Mucosa of gallbladder (tissue), 1 donor: ENCODE measurements at regions not wholly inside any gene's neighbourhood (a gene's known extent, or its start where the extent isn't known, plus 50 kb on each side); places are given as distances from the start of the nearest gene placed in this dataset.
"Not testable (repeated sequence)": the region's sequence is repeated elsewhere in the genome, so short reads cannot be mapped to it uniquely, and the experiment has no call there.

ENCODE experiments used
- DNase-seq: peaks from one replicate; pipeline ENCODE4 v3.0.0-alpha.2; 2020; ENCODE audit warnings: low spot score
- donor health status: DM: no; HTN: no; CAD: no.

DNA sequence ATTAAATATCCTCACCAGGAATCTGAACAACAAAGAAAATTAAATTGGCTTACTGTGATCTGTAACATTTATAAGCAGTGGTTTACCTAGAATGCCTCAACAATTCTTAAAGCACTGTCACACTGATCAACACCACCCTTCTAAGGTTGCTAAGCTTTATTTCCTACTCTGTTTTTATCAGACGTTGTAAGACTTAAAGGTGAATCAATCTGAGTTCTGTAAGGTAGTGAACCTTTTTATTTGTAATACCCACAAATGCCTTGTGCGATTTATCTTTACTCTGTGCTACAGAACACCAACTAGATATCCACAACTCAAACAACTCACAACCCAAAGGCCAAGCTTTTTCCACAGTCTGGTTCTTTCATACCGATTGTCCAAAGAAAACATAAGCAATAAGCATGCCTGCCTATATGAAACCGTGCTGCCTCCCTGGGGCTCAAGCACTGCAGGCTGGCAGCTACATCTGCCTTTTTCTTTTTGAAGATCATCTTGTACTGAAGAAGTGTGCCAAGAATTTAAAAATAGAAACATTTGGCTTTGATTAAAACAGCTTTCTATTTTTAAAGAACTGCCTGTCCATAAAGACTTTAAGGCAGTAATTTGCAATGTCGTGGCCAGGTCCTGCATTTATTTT is 490.7 kb downstream of the NUP35 start:
- DNase-seq = no peak

DNA sequence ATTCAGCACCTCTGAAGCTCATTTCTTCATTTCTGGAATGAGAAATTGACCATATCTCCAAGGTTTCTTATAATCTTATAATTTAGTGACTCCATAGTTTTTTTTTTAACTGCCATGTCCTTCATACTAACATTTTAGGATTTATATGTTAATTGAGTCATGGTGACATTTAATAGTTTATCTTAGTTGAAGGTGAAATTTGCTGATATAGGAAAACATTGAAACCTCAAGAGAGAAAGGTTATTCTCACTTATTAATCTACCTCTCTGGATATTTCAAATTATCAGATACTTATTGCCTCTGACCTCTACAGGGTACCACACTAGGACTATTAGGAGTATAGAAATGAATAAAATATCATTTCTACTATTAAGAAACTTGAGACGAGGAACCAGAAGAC is 499.0 kb downstream of the NUP35 start:
- no peak for DNase-seq

DNA sequence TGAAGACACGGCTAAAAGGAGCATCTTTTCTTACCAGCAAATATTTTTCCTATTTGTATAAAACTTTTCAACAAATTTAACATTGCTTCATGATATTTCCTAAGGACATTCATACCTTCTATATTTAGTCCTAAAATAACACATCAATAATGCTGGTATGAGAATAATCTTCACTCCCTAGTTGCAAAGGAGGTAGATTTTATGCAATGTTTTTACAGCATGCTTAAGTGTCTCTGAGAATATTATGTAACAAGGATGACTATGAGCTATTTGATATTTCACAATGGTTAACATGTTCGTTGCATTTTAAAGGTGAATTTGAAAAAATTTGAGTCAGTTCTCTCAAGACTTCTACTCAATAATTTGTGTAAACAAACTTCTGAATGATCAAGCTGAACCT is 506.7 kb downstream of the NUP35 start:
- no peak for DNase-seq

DNA sequence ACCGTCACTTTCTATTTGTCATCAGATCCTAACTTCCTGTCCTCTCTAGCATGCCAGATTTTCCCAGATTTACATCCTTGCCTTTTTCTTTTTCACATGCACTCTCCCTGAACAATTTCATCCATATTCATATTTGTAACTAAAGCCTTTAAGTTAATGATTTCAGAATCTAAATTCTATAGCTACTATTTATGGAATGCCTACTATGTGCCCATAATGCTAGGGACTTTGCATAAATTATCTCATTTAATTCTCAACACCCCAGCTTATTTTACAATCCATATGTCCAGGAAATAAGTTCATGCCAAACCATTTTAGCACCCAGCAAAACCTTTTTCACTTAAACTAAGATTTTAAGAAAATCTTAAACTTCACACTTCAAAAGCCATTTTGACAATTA is 531.9 kb downstream of the NUP35 start:
- no peak for DNase-seq

DNA sequence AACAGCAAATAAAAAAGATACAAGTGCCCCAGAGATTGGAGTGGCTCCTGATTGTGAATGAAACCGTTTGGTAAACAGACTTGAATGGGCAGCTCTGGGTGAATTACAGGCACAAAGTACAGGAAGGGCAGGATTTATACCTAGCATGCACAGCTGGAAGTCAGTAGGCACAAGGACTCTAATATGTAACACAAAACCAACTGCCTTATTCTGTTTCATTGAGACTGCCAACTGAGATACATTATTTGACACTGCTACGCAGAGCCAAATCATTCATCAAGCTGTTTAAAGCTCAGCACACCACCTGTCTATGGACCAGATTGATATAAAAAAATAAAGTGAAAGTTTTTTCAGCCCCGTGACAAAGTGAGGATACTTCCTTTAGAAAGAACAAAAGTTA is 541.2 kb downstream of the NUP35 start:
- DNase-seq = no peak

DNA sequence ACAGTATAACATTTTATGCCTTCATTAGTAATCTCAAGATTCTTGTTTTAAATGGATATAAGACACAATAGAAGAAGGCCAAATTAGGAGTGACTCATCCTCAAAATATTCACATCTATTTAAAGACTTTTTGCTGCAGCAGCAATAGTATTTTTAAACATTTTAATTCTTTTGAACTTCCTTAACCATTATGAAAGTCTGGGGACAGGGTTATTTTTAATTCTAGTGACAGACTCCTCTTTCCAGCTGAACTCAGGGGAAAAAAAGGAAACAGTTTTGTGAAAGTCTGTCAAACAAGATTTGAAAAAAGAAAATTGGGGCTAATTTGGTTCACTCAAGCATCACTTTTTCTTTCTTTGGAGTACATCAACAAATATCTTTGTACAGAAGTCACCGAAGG is 541.8 kb downstream of the NUP35 start:
- DNase-seq = no peak

DNA sequence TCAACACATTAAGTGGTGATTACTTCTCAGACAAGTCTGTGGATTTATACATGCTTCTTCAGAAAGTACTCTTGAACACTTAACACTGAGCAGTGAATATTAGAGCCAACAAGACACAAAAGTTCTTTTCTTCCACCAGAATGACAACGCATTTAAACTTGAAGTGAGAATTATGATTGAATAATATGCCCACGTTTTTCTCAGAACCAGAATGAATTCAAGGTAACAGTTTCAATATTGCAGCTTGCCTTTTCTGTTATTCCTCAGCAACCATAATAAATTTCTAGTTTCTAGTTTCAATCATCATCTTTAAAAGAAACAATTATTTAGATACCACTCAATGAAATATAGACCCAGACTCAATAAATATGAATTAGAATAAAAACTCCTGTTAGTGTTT is 547.0 kb downstream of the NUP35 start:
- DNase-seq = no peak

DNA sequence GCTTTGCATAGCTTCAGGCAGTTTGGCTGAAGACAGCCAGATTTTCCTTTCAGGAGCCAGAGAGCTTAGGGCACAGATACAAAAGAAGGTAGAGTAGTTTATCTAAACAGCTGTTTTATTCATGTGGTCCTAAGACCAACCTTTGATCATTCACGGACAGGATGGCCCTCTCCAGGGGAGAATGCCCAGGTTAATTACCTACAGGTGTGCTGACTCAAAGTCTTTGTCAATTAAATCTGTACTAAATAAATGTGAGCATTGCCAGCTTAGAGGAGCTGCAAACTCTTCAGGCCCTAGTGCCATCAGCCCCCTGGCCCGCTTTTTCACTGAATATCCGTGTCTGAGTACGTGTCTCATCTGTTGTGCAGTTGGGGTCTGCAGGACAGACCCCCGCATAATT is 554.7 kb downstream of the NUP35 start:
- no peak for DNase-seq

DNA sequence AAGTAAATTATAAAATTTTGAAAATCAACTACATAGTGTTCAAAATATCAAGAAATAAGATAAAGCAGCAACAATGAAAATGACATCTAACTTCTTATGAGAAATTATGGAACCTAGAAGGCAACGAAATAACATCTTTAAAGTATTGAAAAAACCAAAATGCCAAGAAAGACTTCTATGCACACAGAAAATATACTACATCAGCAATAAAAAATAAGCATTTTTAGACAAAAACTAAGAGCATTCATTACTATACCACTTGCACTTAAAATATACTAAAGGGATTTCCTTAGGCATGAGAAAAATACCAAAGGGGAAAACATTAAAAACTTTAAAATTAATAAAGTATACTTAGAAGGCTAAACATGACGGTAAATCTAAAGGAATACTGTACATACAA is 556.3 kb downstream of the NUP35 start:
- DNase-seq = no peak

DNA sequence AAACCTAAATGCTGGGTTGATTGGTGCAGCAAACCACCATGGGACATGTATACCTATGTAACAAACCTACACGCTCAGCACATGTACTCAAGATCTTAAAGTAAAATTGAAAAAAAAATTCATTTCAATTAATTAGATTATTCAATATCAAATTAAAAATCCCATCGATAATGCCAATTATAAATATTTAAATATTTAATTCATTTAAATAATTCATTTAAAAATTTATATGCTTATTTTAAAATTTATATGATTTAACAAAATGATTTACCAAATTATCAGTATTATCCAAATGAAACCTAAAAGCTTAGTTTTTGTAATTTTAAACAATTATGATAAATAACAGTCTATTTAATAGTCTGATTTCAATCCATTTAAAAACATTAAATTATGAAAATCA is 560.4 kb downstream of the NUP35 start:
- no peak for DNase-seq

DNA sequence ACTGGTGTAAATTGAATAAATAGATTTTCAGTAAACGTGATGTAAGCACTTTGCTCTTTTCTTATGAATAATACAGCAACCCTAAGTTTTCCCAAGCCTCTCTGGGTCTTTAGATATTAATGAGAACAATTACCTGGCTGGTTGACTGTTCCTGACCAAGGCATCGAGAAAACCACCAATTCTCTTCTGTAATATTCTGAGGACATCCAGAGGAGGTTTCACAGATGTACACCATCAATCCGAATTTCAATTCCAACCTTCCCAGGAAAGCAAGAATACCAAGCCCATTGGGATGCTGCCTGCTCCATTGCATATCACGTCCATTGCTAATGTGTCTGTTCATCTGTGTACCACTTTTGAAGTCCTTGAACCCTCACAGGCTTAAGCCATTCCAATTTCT is 571.8 kb downstream of the NUP35 start:
- no peak for DNase-seq

DNA sequence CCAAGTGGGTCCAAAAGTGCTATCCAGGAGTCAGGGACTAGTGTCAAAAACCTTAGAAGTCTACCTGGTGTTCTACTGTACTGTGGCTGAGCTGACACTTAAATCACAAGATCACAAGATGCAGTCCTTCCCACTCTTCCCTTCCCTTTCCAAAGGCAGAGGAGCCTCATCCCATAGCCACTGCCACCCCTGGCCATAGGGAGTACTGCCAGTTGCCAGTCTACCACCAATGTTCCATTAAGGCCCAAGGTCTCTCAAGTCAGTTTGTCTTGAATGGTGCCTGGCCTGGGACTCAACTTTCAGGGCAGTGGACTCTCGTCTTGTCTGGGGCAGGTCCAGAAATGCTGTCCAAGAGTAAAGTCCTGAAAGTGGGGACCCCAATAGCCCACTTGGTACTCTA is 585.6 kb downstream of the NUP35 start:
- DNase-seq = no peak

DNA sequence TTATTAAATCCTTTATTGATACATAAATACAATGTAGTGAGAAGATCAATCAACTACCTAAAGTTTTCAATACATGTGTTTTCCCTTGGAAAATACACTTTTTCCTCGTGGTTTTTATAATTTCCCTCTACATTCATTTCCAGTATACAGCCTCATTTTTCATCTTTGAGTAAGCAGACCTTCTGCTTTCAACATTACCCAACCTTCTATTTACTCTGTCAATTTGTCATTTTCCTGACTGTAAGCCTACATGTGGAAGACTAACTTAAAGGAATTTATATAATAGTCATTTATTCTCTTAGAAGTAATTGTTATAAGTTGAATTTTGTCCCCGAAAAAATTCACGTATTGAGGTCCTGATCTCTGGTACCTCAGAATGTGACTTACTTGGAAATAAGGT is 594.0 kb downstream of the NUP35 start:
- no peak for DNase-seq

DNA sequence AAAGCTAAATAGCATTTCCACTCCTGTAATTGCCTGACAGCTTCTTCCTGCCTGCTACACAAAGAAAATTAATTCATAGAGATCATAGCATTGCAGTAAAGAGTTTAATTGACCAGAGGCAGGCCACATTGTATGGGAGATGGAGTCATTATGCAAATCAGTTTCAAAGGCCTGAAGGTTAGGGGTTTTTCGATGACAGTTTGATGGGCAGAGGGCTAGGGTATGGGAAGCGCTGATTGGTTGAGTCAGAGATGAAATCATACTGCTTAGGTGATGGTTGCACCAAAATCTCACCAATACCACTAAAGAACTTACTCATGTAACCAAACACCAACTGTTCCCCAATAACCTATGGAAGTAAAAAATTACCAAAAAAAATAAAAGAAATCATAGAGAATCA is 599.0 kb downstream of the NUP35 start:
- DNase-seq = no peak

DNA sequence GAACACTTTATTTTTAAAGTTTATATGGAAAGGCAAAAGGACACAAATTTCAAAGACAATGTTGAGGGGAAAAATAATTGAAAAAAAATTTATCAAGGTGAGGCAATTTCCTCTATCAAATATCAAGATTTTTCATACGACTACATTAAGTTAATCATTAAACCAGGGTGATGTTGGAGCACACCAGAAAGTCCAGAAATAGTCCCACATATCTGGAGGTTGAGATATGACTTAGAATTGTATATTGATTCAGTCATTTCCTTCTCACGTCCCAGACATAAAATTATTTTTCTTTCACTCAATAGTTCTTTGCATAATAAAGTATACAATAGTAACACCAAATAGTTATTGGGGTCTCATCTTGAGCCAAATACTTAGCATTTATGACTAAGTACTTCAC is 605.1 kb downstream of the NUP35 start:
- DNase-seq = no peak

DNA sequence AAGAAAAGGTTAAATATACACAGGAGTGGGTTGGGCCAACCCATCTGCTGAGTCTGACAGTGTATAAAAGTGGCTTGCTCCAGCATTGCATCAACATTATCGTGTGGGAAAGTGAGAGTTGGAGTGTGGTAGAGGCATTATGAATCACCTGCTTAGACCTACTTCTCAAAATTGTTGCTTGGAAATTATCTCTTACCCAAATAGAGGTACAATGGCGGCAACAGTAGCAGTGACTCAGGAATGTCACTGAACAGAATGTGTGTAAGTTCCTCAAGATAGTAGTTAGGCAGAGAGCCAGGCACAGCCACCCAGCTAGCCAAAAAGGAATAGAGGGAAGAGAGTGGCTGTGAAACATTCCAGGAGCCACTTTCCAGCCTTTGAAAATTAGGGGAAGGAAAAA is 616.0 kb downstream of the NUP35 start:
- DNase-seq = no peak

DNA sequence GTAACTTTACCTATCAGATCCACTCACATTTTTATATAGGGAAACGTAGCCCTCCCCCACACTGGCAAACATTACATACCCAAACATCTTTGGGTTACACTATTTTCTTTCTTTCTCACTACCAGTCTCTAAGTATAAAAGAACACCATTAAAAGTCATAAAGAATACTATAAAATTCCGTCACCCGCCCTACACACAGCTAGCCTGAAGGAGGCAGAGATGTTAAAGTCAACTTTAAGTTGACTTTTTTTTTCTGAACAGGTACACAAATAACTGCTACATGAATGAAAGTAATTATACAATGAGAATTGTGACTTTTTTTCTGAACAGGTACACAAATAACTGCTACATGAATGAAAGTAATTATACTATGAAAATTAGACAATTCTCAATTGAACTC is 628.3 kb downstream of the NUP35 start:
- DNase-seq = no peak

DNA sequence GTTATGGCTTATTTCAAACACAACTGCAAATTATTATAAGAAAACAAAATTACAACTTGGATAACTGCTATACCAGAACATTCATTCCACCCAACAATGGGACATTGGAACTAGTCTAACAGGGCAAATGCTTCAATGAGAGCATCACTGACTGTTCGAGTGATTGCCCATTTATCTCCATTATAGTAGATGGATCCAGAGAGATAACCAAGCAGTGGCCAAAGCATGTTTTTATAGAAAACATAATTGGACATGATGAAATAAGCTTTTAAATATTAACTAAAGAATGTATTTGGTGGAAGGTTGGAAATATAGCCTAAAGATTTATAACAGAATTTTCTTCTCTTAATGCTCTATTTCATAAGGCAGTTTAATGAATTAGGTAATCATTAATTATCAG is 634.8 kb downstream of the NUP35 start:
- DNase-seq = no peak

DNA sequence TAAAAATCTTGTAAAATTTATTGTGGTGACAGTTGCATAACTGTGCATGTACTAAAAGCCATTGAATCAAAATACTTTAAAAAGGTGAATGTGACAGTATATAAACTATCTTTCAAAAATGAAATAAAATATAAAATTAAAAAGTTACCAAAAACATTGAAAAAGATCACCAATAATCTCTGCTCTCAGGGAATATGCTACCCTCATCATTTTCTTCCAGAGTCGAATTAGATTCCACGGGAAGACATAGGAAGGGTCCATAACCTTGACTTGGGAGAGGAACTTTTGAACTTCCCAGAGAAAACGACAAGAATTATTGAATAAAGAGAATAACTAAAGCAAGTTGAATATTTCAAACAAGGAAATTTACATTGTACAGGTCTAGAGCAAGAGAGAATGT is 649.5 kb downstream of the NUP35 start:
- no peak for DNase-seq

DNA sequence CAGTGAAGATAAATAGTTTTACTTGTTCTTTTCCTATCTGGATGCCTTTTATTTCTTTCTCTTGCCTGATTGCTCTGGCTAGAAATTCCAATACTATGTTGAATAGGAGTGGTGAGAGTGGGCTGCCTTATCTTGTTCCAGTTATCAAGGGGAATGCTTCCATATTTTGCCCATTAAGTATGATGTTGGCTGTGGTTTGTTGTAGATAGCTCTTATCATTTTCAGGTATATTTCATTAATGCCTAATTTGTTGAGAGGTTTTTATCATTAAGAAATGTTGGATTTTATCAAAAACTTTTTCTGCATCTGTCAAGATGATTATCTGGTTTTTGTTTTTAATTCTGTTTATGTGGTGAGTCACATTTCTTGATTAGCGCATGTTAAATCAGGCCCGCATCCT is 655.8 kb downstream of the NUP35 start:
- DNase-seq = no peak

DNA sequence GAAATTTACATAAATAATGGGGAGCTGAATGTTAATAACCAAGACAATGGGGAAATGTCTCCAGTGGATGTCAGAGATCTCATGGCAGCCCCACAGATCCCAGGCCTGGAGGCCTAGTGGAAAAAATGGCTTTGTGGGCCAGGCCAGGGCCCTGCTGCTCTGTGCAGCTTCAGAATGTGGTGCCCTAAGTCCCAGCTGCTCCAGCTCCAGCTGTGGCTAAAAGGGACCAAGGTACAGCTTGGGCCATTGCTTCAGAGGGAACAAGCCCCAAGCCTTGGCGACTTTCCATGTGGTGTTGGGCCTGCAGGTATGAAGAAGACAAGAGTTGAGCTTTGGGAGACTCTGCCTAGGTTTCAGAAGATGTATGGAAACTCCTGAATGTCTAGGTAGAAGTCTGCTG is 658.2 kb downstream of the NUP35 start:
- DNase-seq = no peak

DNA sequence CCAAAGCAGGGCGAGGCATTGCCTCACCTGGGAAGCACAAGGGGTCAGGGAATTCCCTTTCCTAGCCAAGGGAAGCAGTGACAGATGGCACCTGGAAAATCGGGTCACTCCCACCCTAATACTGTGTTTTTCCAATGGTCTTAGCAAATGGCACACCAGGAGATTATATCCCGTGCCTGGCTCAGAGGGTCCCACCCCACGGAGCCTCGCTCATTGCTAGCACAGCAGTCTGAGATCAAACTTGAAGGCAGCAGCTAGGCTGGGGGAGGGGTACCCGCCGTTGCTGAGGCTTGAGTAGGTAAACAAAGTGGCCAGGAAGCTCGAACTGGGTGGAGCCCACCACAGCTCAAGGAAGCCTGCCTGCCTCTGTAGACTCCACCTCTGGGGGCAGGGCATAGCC is 664.6 kb downstream of the NUP35 start:
- not testable (repeated sequence) for DNase-seq

DNA sequence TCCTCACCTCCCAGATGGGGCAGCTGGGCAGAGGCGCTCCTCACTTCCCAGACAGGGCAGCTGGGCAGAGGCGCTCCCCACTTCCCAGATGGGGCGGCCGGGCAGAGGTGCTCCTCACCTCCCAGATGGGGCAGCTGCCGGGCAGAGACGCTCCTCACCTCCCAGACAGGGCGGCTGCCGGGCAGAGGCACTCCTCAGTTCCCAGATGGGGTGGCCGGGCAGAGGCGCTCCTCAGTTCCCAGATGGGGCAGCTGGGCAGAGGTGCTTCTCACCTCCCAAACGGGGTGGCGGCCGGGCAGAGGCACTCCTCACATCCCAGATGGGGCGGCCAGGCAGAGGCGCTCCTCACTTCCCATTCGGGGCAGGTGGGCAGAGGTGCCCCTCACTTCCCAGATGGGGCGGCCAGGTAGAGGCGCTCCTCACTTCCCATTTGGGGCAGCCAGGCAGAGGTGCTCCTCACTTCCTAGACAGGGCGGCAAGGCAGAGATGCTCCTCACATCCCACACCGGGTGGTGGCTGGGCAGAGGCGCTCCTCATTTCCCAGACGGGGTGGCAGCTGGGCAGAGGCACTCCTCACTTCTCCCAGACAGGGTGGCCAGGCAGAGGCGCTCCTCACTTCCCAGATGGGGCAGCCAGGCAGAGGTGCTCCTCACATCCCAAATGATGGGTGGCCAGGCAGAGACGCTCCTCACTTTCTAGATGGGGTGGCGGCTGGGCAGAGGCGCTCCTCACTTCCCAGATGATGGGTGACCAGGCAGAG is 668.1 kb downstream of the NUP35 start:
- DNase-seq = not testable (repeated sequence)

DNA sequence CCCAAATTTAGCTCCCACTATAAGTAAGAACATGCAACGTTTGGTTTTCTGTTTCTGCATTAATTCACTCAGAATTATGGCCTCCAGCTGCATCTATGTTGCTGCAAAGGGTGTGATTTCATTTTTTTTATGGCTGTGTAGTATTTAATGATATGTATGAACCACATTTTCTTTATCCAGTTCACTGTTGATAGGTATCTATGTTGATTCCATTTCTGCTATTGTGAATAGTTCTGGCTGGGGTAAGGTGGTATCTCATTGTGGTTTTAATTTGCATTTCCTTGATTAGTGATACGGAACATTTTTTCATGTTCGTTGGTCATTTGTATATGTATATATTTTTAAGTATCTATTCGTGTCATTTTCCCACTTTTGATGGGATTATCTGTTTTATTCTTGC is 674.3 kb downstream of the NUP35 start:
- no peak for DNase-seq
